Endodermal cell (in vitro differentiated cells): ENCODE measurements at regions not wholly inside any gene's neighbourhood (a gene's known extent, or its start where the extent isn't known, plus 50 kb on each side); places are given as distances from the start of the nearest gene placed in this dataset.

Experiments
- DNase-seq: peaks from one replicate; pipeline ENCODE4 v3.0.0-alpha.2; 2017
- H3K27ac ChIP-seq: 2 replicates; pipeline ENCODE4 v1.5.1; 2013; ENCODE audit warnings: mild to moderate bottlenecking, low read depth, low read length, moderate library complexity
- H3K27me3 ChIP-seq: 2 replicates; pipeline ENCODE4 v1.6.1; 2013; ENCODE audit warnings: mild to moderate bottlenecking, low read length, moderate library complexity; ENCODE audit not compliant: insufficient read depth, control insufficient read depth, poor library complexity, severe bottlenecking
- H3K36me3 ChIP-seq: 2 replicates; pipeline ENCODE4 v1.7.0; 2013; ENCODE audit warnings: mild to moderate bottlenecking, low read length, moderate library complexity; ENCODE audit not compliant: control insufficient read depth, insufficient read depth
- H3K4me1 ChIP-seq: one replicate; pipeline ENCODE4 v1.7.0; 2013; ENCODE audit warnings: low read length; ENCODE audit not compliant: control insufficient read depth, insufficient read depth
- H3K4me3 ChIP-seq: 2 replicates; pipeline ENCODE4 v1.5.1; 2013; ENCODE audit warnings: mild to moderate bottlenecking, low read length, moderate library complexity
- H3K9ac ChIP-seq: 2 replicates; pipeline ENCODE4 v1.6.1; 2013; ENCODE audit warnings: mild to moderate bottlenecking, low read length, moderate library complexity; ENCODE audit not compliant: poor library complexity, severe bottlenecking; ENCODE audit errors: extremely low read depth
- H3K9me3 ChIP-seq: 2 replicates; pipeline ENCODE4 v1.6.1; 2013; ENCODE audit warnings: mild to moderate bottlenecking, low read length, moderate library complexity; ENCODE audit not compliant: control insufficient read depth
- H3K27ac Mint-ChIP-seq: 2 replicates; pipeline ENCODE4 v1.8.0; 2020; ENCODE audit warnings: mixed read lengths
- H3K27me3 Mint-ChIP-seq: 2 replicates; pipeline ENCODE4 v1.8.0; 2021; ENCODE audit warnings: mild to moderate bottlenecking, mixed read lengths; ENCODE audit not compliant: insufficient read depth
- H3K36me3 Mint-ChIP-seq: 2 replicates; pipeline ENCODE4 v1.8.0; 2020; ENCODE audit warnings: low read depth, mixed read lengths
- H3K4me1 Mint-ChIP-seq: 2 replicates; pipeline ENCODE4 v1.8.0; 2020; ENCODE audit warnings: mixed read lengths
- H3K4me3 Mint-ChIP-seq: 2 replicates; pipeline ENCODE4 v1.8.0; 2020; ENCODE audit warnings: mild to moderate bottlenecking, moderate library complexity, mixed read lengths
- H3K9me3 Mint-ChIP-seq: 2 replicates; pipeline ENCODE4 v1.8.0; 2020; ENCODE audit warnings: mild to moderate bottlenecking, mixed read lengths
- WGBS, 2 experiments: methylation state at CpG; one replicate each; pipeline versions ENCODE4 v1.1.5 to v1.1.7; 2013; ENCODE audit warnings: missing lambda C conversion rate in 2 of 2, mixed read lengths in 1 of 2; ENCODE audit not compliant: insufficient coverage in 1 of 2, insufficient read length in 1 of 2; 5-methylcytosine and 5-hydroxymethylcytosine counted together
- TF ChIP-seq, protein P1 (sequence below): fragments of 200-600 bp; sonication (generic); conservative IDR thresholded peaks from 2 replicates; pipeline ENCODE4 v1.5.0; 2021; ENCODE audit warnings: antibody characterized with exemption, mild to moderate bottlenecking

DNA sequence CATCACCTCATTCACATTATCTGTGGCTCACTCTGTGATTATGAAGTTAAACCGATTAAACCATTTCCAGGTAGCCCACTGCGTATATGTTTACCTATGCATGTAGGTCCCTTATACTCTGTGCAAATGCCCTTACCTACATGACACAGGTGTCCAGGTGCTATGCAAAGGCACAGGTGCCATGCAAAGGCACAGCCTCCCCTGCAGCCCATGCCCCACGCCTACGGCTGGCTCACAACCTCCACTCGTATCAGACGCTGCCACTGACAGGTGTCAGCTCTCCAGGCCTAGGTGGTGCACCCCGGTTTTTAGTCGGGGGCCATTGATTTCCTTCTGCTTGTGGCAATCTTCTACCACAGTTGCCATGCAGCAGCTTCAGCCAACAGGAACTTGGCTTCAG, 57.7 kb upstream of the IRX1 start:
- H3K27ac Mint-ChIP-seq: no peak overlapping the region
- no peaks in the 10 kb centered on the region for H3K27me3 ChIP-seq
- DNase-seq: no peak
- H3K4me1 ChIP-seq: no peaks in the 10 kb centered on the region
- TF ChIP-seq, protein P1, sequence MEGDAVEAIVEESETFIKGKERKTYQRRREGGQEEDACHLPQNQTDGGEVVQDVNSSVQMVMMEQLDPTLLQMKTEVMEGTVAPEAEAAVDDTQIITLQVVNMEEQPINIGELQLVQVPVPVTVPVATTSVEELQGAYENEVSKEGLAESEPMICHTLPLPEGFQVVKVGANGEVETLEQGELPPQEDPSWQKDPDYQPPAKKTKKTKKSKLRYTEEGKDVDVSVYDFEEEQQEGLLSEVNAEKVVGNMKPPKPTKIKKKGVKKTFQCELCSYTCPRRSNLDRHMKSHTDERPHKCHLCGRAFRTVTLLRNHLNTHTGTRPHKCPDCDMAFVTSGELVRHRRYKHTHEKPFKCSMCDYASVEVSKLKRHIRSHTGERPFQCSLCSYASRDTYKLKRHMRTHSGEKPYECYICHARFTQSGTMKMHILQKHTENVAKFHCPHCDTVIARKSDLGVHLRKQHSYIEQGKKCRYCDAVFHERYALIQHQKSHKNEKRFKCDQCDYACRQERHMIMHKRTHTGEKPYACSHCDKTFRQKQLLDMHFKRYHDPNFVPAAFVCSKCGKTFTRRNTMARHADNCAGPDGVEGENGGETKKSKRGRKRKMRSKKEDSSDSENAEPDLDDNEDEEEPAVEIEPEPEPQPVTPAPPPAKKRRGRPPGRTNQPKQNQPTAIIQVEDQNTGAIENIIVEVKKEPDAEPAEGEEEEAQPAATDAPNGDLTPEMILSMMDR: no peak
- H3K4me1 Mint-ChIP-seq: no peaks in the 10 kb centered on the region
- no peak overlapping the region for H3K9ac ChIP-seq
- no peaks in the 10 kb centered on the region for H3K36me3 ChIP-seq
- no peak overlapping the region for H3K4me3 Mint-ChIP-seq
- peaks cover 6% of the 10 kb centered on the region for H3K9me3 Mint-ChIP-seq
- whole genome bisulfite sequencing, 2 experiments: 88 to 94% methylated on average over 6 to 8 of the region's 8 CpGs
- H3K36me3 Mint-ChIP-seq: no peaks in the 10 kb centered on the region
- H3K4me3 ChIP-seq: no peak overlapping the region
- H3K27me3 Mint-ChIP-seq: peaks cover 4% of the 10 kb centered on the region
- no peaks in the 10 kb centered on the region for H3K9me3 ChIP-seq
- H3K27ac ChIP-seq: no peak overlapping the region

GRCh38 chr5:3535414-3536211, 60.0 kb upstream of the IRX1 start:
- WGBS, 2 experiments: 95 to 97% methylated on average over 41 to 60 of the region's 60 CpGs
- Histone ChIP-seq H3K4me3 (no peak overlapping the region), H3K27ac (no peak overlapping the region), H3K9me3 (no peaks in the 10 kb centered on the region), H3K36me3 (no peaks in the 10 kb centered on the region), H3K4me1 (no peaks in the 10 kb centered on the region), H3K9ac (no peak overlapping the region), H3K27me3 (no peaks in the 10 kb centered on the region)
- Mint-ChIP-seq H3K27me3 (peaks cover 4% of the 10 kb centered on the region), H3K9me3 (peaks cover 6% of the 10 kb centered on the region), H3K4me3 (no peak overlapping the region), H3K36me3 (no peaks in the 10 kb centered on the region), H3K4me1 (peaks cover 10% of the 10 kb centered on the region), H3K27ac (no peak overlapping the region)
- TF ChIP-seq, protein P1: no peak
- DNase-seq: no peak

DNA sequence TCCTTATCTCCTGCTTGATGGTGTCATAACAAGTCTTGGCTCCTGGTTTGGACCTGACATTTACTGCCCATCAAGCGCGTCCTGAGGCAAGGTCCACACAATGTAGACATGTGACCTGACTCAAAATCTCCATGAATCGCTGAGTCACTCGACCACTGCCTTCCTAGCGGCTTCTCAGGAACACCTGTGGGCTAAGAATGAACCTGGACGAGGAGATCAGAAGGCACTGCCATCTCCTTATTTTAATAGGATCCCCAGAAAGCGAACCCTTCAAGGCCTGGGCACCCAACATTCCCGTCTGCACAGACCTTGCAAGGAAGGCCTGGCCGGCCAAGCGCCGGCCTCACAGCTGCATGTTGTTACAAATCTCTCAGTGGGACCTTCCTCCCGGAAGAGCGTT, 60.6 kb upstream of the IRX1 start:
- no peaks in the 10 kb centered on the region for H3K36me3 ChIP-seq
- no peaks in the 10 kb centered on the region for H3K27me3 ChIP-seq
- WGBS, 2 experiments: 94 to 95% methylated on average over 13 of the region's 13 CpGs
- H3K4me3 ChIP-seq: no peak overlapping the region
- H3K9ac ChIP-seq: no peak overlapping the region
- peaks cover 2% of the 10 kb centered on the region for H3K27me3 Mint-ChIP-seq
- TF ChIP-seq, protein P1: no peak
- H3K4me1 Mint-ChIP-seq: peaks cover 13% of the 10 kb centered on the region
- peaks cover 6% of the 10 kb centered on the region for H3K9me3 Mint-ChIP-seq
- no peak overlapping the region for H3K27ac ChIP-seq
- no peak overlapping the region for H3K4me3 Mint-ChIP-seq
- no peaks in the 10 kb centered on the region for H3K36me3 Mint-ChIP-seq
- no peak for DNase-seq
- H3K9me3 ChIP-seq: no peaks in the 10 kb centered on the region
- H3K27ac Mint-ChIP-seq: no peak overlapping the region
- H3K4me1 ChIP-seq: no peaks in the 10 kb centered on the region
